Caki2 (cell line): ENCODE measurements at regions not wholly inside any gene's neighbourhood (a gene's known extent, or its start where the extent isn't known, plus 50 kb on each side); places are given as distances from the start of the nearest gene placed in this dataset.
"Not testable (repeated sequence)": the region's sequence is repeated elsewhere in the genome, so short reads cannot be mapped to it uniquely, and the experiment has no call there.

Experiments
- DNase-seq: peaks from one replicate; pipeline ENCODE4 v3.0.0-alpha.2; 2015; ENCODE audit warnings: low read depth
- in situ Hi-C: cut with HindIII; loops from 2 replicates; pipeline ENCODE4 v1.10.0; 2016; ENCODE audit warnings: low sequenced_read_pairs, low pct_unique_long_range_greater_than_20kb, mixed read lengths

DNA sequence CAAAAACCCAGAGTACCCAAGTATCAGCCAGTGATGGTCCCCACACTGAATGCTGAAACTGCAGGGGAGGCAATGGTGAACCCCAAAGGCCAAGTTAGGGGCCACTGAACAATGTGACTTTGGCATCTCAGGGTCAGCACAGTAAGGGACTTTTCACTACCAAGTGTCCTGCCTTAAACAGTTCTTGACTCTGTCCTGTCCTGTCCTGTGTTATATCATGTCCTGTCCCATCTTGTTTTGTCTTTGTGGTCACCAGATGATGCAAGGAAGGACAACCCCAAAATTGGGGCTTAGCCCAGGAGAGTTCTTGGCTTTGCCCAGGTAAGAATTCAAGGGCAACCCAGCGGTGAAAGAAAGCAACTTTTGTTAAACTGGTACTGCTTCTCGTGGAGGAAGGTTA is 105.0 kb downstream of the PPIAL4A start:
- in situ Hi-C loops, DNase-seq: not testable (repeated sequence)

DNA sequence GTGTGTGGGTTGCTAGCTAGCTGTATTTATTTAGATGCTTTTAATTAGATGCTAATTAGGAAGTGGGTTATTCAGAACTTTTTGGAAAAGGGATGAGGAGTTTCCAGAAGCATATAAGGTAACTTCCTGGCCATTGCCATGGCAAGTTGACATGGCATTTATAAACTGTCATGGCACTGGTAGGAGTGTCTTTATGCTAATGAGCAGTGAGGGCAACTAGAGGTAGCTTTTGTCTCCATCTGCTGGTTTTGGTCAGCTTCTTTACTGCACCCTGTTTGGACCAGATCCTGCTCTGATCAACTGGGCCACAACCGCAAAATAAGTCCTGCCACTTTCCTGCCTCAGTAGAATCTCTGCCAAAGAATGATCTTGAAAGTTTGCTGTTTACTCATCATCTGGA is 105.5 kb downstream of the PPIAL4A start:
- in situ Hi-C loops, DNase-seq: not testable (repeated sequence)

DNA sequence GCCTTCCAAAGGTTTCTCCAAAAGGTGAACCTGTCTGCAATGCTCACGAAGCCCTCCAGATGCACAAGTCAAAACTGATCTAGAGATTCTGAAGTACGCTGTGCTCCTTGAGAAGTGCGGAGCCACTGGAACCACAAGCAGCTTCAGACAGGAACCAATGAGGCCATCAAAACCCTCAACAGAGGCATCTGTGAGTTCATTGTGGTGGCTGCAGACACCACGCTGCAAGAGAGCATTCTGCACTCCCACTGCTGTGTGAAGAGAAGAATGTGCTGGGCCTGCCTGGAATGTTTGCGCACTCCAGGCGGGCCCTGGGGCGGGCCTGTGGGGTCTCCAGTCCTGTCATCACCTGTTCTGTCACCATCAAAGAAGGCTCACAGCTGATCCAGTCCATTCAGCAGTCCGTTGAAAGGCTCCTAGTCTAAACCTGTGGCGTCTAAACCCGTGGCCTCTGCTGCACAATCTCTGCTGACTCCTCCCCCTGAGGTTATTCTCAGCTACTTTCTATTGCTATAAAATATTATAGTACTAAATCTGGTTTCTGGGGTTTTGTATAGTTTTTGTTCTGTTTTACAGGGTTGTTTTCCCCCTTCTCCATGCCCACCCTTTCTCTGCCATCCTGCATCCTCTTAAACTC is 111.6 kb downstream of the PPIAL4A start:
- DNase-seq, in situ Hi-C loops: not testable (repeated sequence)

DNA sequence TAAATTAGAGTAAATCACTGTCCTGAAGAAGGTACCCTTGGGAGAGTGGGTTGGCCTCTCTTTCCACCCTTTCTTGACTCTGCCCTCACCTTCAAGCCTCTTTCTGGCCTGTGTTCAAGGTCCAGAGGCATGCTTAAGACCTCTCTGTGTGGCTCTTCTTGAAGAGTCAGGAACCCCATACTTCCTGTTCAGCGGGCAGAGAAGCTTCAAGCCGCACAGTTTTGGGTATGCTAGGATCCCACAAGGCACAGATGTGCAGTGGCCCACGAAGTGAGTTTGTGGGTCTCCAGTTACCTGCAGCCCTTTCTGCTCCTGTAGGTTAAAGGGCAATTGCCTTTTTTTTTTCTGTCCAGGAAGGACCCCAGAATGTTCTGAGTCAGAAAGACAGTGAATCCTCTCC is 113.7 kb downstream of the PPIAL4A start:
- DNase-seq, in situ Hi-C loops: not testable (repeated sequence)

DNA sequence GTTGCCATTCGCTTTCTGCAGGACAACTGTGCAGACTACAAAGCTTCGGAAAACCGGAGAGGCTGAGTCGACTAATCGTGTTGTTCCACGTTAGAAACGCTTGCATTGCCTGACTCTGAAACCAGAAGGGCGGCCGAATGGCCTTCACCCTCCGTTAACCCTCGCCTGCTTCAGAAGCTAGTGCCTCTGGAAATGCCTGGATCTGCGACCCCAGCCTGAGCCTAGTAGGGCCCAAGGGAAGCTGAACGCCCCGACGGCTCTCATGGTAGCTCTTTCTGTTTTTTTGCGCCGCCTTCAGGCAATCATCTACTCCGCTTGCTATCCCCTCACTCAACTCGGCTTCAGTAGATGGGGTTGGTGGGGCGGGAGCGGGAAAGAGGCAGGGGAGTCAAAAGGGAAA is 117.3 kb downstream of the PPIAL4A start:
- in situ Hi-C loops, DNase-seq: not testable (repeated sequence)

DNA sequence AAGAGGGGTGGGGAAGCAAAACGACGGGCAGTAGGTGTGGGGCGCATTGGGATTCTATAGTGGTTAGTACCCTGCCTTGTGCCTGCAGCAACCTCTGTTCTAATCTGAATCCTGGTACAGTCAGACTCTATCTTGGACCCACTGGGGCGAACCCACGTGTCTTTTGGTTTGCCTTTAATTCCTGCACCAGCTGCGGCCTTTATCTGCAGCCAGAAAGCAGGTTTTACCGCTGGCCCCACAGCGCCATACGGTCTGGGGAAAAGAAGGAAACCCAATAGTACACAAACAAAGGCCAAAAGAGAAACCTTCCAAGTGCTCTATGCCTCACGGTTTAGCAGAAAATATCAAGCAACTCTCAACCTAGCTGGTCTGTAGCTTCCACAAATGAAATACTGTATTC is 118.2 kb downstream of the PPIAL4A start:
- DNase-seq, in situ Hi-C loops: not testable (repeated sequence)

DNA sequence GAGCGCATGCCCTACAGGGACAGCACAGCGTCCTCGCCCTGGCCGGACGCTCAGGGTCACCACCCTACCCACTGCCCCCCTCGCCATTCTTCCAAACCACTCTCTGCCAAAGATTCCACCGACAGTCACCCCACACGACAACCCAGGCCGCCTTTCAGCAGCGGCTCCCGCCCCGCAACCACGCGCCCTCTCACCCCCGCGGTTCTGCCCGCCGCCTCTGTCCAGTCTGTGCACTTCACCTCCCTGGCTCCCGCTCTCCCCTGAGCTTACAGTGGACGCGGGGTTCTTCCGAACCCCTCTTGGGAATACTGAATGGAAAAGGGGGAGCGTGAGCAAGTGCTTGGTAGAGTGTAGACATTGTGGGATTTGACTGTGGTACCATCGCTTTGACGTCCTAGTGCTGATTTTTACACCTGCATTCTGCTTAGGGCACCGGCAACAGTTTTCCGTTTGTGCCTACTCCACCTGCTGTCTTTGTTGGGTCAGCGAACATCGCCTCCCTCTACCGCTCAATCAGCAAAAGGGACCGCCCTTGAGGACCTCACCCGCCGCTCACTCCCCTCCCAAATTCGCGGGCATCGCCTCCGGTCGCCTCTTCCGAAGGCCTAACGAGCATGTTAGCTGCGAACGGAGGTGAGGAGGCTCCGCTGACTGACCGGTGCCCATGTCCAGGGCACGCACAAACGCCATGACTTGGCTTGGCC is 119.1 kb downstream of the PPIAL4A start:
- DNase-seq, in situ Hi-C loops: not testable (repeated sequence)

DNA sequence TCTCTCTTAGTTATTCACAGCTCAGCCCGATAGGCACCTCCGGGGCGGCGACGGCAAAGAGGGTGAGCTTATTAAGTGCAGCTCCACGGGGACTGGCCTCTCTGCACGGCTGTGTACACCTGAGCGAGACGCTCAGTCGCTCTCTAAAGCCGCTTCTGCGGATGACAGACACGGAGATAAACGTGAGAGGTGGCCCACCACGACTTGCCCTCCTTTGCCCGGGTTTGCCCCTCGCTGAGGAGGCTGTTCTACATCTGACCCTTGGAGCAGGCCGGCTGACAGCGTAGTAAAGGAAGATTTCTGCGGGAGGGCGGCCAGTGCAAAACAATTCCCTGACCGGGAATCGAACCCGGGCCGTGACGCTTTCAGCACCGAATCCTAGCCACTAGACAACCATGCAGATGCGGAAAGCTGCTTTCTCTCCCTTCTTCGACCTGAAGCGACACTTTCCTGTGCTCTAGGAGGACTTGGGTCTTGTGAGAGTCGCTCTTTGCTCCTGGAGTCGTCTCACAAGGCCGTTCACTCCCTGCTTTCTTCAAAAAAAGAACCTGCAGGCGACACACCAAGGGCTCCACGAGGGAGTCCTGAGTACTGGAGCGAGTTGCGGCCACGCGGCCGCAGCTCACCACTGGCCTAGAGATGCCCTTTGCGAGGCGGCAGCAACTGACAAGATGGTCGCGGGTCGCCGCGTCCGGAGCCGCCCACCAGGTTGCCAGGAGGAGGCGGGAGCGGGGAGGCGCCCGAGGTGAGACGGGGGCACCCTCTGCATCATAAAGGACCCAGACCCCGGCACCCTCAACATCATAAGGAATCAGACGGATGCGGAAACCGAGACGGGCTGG is 119.9 kb downstream of the PPIAL4A start:
- DNase-seq, in situ Hi-C loops: not testable (repeated sequence)

DNA sequence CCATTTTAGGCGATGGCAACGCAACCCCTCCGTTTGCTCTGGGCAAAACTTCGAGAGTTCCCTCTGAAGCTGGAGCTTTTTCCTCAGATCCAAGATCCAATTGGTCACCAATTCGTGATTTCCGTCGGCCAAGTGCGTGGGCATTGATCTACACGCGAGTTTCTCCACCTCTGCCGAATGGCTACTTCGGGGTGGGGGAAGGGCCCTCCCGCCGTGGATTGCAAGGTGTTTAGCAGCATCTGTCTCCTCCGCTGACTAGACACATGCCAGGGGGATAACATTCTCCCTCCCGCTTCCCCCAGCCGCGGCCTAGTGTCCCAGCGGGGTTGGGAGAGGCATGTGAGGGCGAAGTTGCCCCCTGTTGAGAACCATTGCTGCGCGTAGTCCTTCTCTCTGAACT is 120.6 kb downstream of the PPIAL4A start:
- in situ Hi-C loops, DNase-seq: not testable (repeated sequence)

DNA sequence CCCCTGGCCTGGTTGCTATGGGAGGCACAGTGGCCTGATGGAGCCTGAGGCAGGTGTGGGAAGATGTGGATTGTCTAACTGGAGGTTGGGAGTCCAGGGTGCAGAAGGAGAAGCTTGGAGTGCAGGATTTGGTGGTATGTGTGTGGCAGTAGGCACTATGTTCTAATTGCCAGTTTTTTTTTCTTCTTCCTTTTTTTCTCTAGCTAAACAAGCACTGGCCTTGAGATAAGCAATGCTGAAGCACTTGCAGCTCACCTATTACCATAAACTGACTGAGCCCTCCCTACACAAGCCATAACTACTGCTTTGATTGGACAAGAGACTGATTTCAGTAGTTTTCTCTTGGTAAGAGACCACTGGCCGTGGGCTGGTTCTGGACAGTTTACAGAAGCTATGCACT is 123.6 kb downstream of the PPIAL4A start:
- in situ Hi-C loops, DNase-seq: not testable (repeated sequence)

DNA sequence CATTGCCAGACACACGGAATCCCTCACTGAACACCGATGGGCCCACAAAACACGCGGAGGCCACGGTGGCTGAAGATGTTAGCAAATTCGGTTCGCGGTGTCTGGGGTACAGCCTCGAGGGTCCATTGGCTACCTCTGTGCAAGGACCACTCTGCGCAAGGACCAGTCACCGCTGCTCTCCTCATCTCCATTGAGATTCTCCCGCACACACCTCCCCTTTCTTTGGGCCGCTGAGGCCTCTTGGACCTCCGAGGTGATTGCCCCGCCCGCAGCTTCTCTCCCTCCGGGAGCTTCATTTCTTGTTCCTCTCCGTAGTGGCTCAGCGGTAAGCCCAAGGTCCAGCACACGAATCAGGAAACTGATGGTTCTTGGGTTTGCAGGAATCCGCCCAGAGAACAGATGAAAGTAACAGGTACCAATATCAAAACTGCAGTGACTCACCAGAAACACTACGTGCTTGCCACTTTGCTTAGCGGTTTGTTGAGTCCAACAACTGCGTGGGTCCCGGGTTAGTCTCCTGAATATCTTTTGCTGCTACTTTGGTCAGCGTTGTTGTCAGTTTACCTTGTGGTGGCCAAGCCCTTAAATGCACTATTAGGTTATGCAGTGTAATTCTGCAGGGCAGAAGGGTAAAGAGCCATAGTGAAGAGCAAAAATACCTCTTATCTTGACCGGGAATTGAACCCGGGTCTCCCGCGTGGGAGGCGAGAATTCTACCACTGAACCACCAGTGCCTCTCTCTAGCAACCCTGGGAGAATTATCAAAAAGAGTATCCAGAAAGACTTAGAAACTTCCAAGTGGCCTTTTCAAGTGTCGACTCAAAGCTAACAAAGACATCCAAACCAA is 126.8 kb downstream of the PPIAL4A start:
- DNase-seq: peak; percentile 79

DNA sequence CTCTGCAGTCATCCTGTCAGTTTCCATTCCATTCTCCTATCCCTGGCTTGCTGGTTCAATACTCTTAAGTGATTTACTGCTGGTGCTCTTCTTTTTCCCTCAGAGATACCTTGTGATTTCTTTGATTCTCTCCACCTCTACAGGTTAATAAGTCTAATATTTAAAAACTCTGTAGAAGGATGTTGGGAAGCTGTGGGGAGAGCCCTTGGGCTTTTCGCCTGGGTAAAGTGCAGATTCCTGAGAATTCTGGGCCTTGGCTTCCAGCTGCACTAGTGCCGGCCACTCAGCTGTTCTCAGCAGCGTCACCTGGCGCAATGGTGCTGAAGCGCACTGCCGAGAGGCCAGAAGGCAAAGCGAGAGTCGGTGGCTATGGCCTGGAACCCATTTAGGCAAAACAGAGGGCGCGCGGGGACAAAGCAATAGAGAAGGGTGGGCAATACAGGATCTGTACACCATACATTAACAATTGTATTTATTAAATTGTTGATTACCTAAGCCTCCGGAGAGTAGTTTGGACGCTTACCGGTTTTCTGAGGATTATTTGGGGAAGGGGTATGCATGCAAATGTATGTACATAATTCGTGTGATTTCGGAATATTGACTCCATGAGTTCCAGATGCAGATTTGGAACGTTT is 130.3 kb downstream of the PPIAL4A start:
- in situ Hi-C loops: not testable (repeated sequence)
- DNase-seq: peak; percentile 10

More for the DNA sequence above, 126.8 kb downstream of the PPIAL4A start:
- in situ Hi-C loops: not testable (repeated sequence)

DNA sequence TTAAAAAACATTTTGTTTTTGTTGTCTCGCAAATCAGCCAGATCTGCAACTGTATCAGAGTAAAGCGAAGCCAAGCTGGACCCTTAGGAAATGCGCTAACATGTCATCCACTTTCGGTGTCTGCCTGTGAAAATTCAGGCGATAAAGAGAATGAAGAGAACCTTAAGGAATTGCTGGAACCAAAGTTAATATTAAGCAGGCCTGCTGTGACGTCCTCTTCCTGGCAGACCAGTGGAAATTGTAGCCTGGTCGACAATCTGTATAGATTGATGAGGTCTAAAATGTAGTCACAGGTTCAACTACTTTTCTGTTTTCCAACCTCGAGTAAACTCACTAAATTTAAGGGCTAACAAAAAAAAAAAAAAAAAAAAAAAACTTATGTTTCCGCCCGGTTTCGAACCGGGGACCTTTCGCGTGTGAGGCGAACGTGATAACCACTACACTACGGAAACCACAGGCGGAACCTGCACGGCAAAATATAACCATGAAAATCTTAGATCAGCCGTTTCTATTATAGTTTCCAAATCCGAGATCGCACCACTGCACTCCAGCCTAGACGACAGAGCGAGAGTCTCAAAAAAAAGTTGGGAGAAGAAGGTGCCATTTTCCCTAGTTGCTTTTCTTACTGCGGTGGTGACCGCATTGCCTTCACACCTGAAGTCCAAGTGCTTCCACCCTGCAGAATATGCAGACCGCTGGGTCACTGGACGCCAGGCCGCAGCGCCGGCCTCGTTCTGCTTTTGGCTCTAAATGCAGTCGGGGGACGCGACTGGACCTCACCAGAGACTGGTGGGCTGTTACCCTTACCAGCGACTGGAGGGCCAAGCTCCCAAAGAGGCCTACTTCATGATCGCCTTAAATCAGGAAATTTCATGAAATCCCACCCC is 131.0 kb downstream of the PPIAL4A start:
- DNase-seq: peak; percentile 42
- in situ Hi-C loops: not testable (repeated sequence)

DNA sequence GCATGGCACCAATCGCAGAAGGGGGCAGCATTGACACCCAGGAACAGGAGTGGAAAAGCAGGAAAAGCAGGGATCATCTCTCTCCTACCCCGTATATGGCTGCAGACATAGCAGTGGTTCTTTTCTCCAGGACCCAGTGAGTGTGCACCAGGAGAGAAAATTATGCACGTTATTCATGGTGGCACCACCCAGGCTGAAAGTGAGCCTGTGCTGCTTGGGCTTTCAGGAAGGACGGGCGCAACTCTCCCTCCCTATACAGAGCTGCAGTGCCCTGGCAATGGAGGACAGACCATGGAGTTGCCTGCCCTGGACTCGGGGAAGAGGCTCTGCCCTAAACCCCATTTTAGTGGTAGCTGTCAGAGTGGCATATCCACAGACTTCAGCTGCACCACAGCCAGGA is 132.1 kb downstream of the PPIAL4A start:
- DNase-seq, in situ Hi-C loops: not testable (repeated sequence)

DNA sequence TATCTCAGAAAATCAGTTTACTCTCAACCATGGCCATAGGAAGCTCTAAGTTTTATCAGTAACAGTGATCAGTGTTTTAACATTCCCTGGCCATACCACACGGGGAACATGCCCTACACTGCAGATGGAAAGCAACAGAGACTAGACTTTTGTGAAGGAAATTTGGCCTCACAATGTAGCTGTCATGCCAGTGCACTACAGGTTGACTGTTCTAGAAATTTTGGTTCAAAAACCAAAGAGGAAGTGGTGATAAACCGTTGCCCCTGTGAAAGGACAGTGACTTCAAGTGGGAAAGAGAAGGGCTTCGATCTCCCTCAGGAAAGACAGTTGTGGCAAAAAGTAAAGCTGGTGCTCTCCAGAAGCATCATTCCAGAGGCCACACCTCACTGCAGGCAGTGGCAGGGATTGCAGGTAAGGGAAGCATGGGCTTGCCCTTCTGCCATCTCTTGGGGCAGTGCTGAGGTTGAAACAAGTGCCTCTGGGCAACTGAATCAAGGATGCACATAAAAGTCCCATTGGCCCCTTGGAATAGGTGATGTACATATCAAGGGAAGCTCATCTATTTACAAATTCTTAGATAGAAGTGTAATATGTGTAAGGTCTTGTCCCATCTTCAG is 143.4 kb downstream of the PPIAL4A start:
- in situ Hi-C loops, DNase-seq: not testable (repeated sequence)

DNA sequence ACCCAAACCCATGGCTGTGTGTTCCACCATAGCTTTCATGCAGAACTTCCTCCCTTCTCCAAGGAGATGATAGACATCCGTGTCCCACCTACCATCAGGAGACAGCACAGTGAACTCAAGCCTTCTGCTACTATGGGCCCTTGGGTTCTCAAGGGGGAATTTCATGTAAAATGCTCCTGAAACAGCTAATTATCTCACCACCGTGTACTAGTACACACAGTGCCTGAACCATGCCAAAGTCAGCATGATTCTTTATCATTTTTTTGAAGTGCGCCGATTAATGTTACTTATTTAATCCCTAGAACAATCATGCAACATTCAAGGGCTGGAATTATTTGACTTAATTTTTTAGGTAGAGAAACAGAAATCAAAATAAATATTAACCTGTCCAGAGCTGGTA is 147.2 kb downstream of the PPIAL4A start:
- DNase-seq, in situ Hi-C loops: not testable (repeated sequence)
